ENCODE measurements at regions not wholly inside any gene's neighbourhood (a gene's known extent, or its start where the extent isn't known, plus 50 kb on each side); places are given as distances from the start of the nearest gene placed in this dataset.

GRCh38 chr17:73743518-73744201 lies 99.4 kb upstream of the SDK2 start:
- Histone ChIP-seq H3K4me2 (ENCODE audit: low read length) (no peak overlapping the region), H3K79me2 (replicated peaks; ENCODE audit: insufficient read depth, low read length) (no peaks in the 10 kb centered on the region), H4K20me1 (ENCODE audit: insufficient read depth) (no peaks in the 10 kb centered on the region), H2AFZ (ENCODE audit: low read depth, low read length) (no peak overlapping the region), H3K9ac (ENCODE audit: low read length) (no peak overlapping the region), H3K27ac (ENCODE audit: low read length) (no peak overlapping the region), H3K27me3 (ENCODE audit: insufficient read depth, low read depth, low read length) (no peaks in the 10 kb centered on the region), H3K4me3 (ENCODE audit: low read length) (no peak overlapping the region), H3K36me3 (ENCODE audit: insufficient read depth, low read length) (no peaks in the 10 kb centered on the region), H3K9me3 (ENCODE audit: low read length) (no peaks in the 10 kb centered on the region), H3F3A (ENCODE audit: insufficient read depth, low read length, poor library complexity, severe bottlenecking) (no peaks in the 10 kb centered on the region), H3K9me2 (ENCODE audit: insufficient read depth, low read length) (no peaks in the 10 kb centered on the region)
- TF ChIP-seq EP300 (conservative IDR thresholded peaks at IDR 0.05; ENCODE audit: poor library complexity, severe bottlenecking) (no peak), EZH2 (IDR thresholded peaks at IDR 0.05; ENCODE audit: borderline replicate concordance, insufficient read depth, low read length, poor library complexity, severe bottlenecking) (no peak), RAD21 (conservative IDR thresholded peaks at IDR 0.05) (no peak), SMC3 (conservative IDR thresholded peaks at IDR 0.05; ENCODE audit: poor library complexity) (no peak), TAF1 (IDR thresholded peaks at IDR 0.05; ENCODE audit: low read depth) (no peak)
- TF ChIP-seq, protein P1, sequence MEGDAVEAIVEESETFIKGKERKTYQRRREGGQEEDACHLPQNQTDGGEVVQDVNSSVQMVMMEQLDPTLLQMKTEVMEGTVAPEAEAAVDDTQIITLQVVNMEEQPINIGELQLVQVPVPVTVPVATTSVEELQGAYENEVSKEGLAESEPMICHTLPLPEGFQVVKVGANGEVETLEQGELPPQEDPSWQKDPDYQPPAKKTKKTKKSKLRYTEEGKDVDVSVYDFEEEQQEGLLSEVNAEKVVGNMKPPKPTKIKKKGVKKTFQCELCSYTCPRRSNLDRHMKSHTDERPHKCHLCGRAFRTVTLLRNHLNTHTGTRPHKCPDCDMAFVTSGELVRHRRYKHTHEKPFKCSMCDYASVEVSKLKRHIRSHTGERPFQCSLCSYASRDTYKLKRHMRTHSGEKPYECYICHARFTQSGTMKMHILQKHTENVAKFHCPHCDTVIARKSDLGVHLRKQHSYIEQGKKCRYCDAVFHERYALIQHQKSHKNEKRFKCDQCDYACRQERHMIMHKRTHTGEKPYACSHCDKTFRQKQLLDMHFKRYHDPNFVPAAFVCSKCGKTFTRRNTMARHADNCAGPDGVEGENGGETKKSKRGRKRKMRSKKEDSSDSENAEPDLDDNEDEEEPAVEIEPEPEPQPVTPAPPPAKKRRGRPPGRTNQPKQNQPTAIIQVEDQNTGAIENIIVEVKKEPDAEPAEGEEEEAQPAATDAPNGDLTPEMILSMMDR (IDR thresholded peaks at IDR 0.05; ENCODE audit: poor library complexity, severe bottlenecking) = no peak

- no peaks in the 10 kb centered on the region for H3K9me3 ChIP-seq (ENCODE audit: low read length)
- no peaks in the 10 kb centered on the region for H3K36me3 ChIP-seq (ENCODE audit: insufficient read depth, low read length)
- H3K4me3 ChIP-seq (ENCODE audit: low read length) = no peak overlapping the region
- H3K9ac ChIP-seq (ENCODE audit: low read length) = no peak overlapping the region
- H4K20me1 ChIP-seq (ENCODE audit: insufficient read depth) = no peaks in the 10 kb centered on the region
- H3F3A ChIP-seq (ENCODE audit: insufficient read depth, low read length, poor library complexity, severe bottlenecking) = no peaks in the 10 kb centered on the region
- H3K27me3 ChIP-seq (ENCODE audit: insufficient read depth, low read depth, low read length) = no peaks in the 10 kb centered on the region
- TF ChIP-seq EZH2 (IDR thresholded peaks at IDR 0.05; ENCODE audit: borderline replicate concordance, insufficient read depth, low read length, poor library complexity, severe bottlenecking) (no peak), REST (IDR thresholded peaks at IDR 0.05; ENCODE audit: borderline replicate concordance) (no peak), MXI1 (conservative IDR thresholded peaks at IDR 0.05; ENCODE audit: poor library complexity, severe bottlenecking) (no peak), SMC3 (conservative IDR thresholded peaks at IDR 0.05; ENCODE audit: poor library complexity) (no peak), POLR2AphosphoS5 (IDR thresholded peaks at IDR 0.05) (no peak), TAF1 (IDR thresholded peaks at IDR 0.05; ENCODE audit: low read depth) (no peak), RAD21 (conservative IDR thresholded peaks at IDR 0.05) (no peak), EP300 (conservative IDR thresholded peaks at IDR 0.05; ENCODE audit: poor library complexity, severe bottlenecking) (no peak)
- TF ChIP-seq, protein P1 (IDR thresholded peaks at IDR 0.05; ENCODE audit: poor library complexity, severe bottlenecking) = no peak
- H3K79me2 ChIP-seq (replicated peaks; ENCODE audit: insufficient read depth, low read length) = no peaks in the 10 kb centered on the region
- no peak overlapping the region for H3K27ac ChIP-seq (ENCODE audit: low read length)
- H3K9me2 ChIP-seq (ENCODE audit: insufficient read depth, low read length) = no peaks in the 10 kb centered on the region
- no peak overlapping the region for H3K4me2 ChIP-seq (ENCODE audit: low read length)
- H2AFZ ChIP-seq (ENCODE audit: low read depth, low read length) = no peak overlapping the region
Observed at GRCh38 chr17:73744411-73744810, 100.2 kb upstream of the SDK2 start.

Data from neural cell (in vitro differentiated cells).